ENCODE measurements at regions not wholly inside any gene's neighbourhood (a gene's known extent, or its start where the extent isn't known, plus 50 kb on each side); places are given as distances from the start of the nearest gene placed in this dataset.
"Not testable (repeated sequence)": the region's sequence is repeated elsewhere in the genome, so short reads cannot be mapped to it uniquely, and the experiment has no call there.

DNA sequence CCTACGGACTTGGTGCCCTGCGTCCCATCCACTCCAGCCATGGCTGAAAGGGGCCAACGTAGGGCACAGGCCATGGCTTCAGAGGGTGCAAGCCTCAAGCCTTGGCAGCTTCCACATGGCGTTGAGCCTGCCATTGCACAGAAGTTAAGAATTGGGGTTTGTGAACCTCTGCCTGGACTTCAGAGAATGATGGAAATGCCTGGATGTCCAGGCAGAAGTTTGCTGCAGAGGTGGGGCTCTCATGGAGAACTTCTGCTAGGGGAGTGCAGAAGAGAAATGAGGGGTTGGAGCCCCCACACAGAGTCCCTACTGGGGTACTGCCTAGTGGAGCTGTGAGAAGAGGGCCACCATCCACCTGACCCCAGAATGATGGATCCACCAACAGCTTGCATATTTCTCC is 462.9 kb upstream of the PCDH20 start:
- TF ChIP-seq, protein P1, sequence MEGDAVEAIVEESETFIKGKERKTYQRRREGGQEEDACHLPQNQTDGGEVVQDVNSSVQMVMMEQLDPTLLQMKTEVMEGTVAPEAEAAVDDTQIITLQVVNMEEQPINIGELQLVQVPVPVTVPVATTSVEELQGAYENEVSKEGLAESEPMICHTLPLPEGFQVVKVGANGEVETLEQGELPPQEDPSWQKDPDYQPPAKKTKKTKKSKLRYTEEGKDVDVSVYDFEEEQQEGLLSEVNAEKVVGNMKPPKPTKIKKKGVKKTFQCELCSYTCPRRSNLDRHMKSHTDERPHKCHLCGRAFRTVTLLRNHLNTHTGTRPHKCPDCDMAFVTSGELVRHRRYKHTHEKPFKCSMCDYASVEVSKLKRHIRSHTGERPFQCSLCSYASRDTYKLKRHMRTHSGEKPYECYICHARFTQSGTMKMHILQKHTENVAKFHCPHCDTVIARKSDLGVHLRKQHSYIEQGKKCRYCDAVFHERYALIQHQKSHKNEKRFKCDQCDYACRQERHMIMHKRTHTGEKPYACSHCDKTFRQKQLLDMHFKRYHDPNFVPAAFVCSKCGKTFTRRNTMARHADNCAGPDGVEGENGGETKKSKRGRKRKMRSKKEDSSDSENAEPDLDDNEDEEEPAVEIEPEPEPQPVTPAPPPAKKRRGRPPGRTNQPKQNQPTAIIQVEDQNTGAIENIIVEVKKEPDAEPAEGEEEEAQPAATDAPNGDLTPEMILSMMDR (IDR thresholded peaks at IDR 0.05; ENCODE audit: extremely low read depth in 1 of 2, insufficient read depth in 1 of 2, low read depth in 1 of 2, low read length in 2 of 2): not testable (repeated sequence)
- TF ChIP-seq POLR2A (IDR thresholded peaks at IDR 0.05; ENCODE audit: low read depth, low read length); POLR2AphosphoS5 (IDR thresholded peaks at IDR 0.05; ENCODE audit: insufficient read depth, low read depth, low read length); EZH2 (IDR thresholded peaks at IDR 0.05; ENCODE audit: borderline replicate concordance, low read depth, low read length, severe bottlenecking); JUN (IDR thresholded peaks at IDR 0.05; ENCODE audit: borderline replicate concordance, insufficient read depth, insufficient read length, low read depth); MYC (IDR thresholded peaks at IDR 0.05; ENCODE audit: low read depth, low read length); FOS (IDR thresholded peaks at IDR 0.05; ENCODE audit: borderline replicate concordance, insufficient read depth, low read length): not testable (repeated sequence)
- TF ChIP-seq, protein P2, sequence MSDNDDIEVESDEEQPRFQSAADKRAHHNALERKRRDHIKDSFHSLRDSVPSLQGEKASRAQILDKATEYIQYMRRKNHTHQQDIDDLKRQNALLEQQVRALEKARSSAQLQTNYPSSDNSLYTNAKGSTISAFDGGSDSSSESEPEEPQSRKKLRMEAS (IDR thresholded peaks at IDR 0.05; ENCODE audit: insufficient read depth, insufficient read length): not testable (repeated sequence)

Data from endothelial cell of umbilical vein (primary cell).